HG03025 (cell line): ENCODE measurements at regions not wholly inside any gene's neighbourhood (a gene's known extent, or its start where the extent isn't known, plus 50 kb on each side); places are given as distances from the start of the nearest gene placed in this dataset.

Experiments
- ATAC-seq: cut with Tn5 transposase; IDR thresholded peaks from one replicate; pipeline ENCODE4 v1.9.1; 2021; ENCODE audit warnings: mild to moderate bottlenecking, moderate library complexity; ENCODE audit not compliant: unreplicated experiment, low FRiP score

- ATAC-seq = no peak
Observed at GRCh38 chr4:74878323-74878722, 54.6 kb upstream of the PARM1 start.

DNA sequence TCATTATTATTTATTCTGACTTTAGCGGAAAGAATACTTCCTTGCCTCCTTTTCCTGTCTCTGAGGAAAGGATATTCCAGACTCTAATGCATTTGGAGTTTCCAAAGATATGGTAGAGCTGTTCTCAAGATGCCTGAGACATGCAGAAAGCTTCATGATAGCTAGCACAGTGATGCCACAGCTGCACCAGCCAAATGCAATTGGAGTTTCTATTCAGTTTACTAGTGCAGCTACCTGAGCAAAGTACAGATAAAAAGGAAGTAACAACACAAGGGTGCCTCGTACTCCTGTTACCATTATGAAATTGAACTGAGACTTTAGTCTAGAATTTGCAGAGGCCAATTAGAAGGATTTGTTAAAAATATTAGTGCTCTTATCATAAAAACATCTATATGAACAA lies 57.5 kb upstream of the PARM1 start:
- no peak for ATAC-seq

DNA sequence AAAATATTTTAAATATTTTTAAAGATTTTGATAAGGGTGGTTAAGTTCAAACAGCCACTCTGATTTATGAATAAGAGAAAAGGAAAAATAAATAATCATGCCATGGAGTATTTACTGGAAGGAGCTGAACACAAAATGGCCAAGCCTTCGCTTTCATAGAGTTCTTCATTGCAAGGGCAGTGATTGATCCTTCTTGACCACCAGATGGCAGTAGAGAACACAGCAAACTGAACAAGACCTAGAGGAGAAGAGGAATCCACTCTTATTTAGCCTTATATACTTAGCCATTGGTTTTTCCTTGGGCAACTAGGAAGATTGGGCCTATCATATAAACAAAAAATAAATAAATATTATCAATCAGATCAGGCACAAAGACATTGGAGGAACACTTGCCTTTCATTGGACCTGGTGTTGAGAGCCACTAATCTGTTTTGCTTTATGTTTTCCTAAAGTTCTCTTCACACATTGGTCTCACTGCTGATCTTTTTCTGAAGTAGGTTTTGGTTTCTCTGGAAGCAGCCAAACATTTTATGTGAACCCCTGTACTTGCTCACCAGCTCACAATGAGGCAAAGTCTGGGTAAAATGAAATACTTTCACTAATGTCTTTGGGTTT lies 58.1 kb upstream of the PARM1 start:
- no peak for ATAC-seq

- peak; percentile 97 for ATAC-seq
Observed at GRCh38 chr4:74873545-74874301, 59.2 kb upstream of the PARM1 start.

DNA sequence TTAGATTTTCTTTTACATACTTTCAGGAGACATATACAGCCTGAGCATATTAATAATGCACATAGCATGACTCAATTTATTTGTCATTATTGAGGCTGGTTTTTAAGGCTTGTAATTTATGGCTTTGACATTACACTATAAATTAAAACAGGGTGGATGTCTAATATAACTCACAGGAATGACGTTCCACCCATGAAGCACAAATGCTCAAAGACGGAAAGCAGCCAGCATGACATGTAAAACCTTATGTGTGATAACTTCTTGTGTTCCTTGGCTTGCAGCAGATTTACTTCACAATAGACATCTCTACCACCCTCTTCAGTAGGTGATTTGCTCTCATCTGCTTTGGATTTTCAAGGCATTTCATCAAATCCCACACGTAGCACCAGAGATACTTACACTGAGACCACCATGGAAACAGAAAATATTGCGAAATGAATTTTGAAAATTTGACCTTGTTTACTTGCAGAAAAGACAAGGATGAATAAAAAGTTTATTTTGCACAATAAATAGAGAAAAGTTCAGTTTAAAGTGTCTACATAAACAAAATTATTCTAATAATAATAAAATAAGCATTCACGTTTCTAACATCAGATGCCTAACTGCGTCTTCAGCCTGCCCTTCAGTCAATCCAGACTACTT lies 64.7 kb upstream of the BTC start:
- ATAC-seq = no peak

DNA sequence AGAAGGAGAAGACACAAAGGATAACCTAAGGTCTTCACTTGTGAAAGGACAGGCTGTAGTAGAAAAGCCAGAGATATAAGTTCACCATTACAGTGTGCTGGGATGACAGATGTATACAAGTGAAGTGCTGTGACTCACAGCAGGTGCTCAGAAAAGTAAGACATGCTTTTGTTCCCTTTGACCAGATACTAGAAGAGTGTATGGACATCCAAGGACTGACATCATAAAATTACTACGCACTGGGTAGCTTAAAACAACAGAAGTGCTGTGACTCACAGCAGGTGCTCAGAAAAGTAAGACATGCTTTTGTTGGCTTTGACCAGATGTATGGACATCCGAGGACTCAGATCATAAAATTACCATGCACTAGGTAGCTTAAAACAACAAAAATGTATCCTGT lies 61.6 kb upstream of the BTC start:
- ATAC-seq = no peak

DNA sequence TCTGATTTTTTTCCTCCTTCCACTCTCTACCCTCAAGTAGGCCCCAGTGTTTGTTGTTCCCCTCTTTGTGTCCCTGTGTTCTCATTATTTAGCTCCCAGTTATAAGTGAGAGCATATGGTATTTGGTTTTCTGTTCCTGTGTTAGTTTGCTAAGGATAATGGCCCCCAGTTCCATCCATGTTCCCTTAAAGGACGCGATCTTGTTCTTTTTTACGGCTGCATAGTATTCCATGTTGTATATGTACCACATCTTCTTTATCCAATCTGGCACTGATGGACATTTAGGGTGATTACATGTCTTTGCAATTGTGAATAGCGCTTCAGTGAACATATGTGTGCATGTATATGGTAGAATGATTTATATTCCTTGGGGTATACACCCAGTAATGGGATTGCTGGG lies 54.5 kb upstream of the BTC start:
- ATAC-seq = no peak

- no peak for ATAC-seq
Observed at GRCh38 chr4:74845834-74846233, 51.5 kb upstream of the BTC start.
